ENCODE measurements at regions not wholly inside any gene's neighbourhood (a gene's known extent, or its start where the extent isn't known, plus 50 kb on each side); places are given as distances from the start of the nearest gene placed in this dataset.

- ATAC-seq, result no peak
- H4K20me1 ChIP-seq (replicated peaks; ENCODE audit: control insufficient read depth, insufficient read depth, low read length), result no peaks in the 10 kb centered on the region
- H3K4me1 ChIP-seq (replicated peaks in 1 of 2; ENCODE audit: control insufficient read depth in 2 of 2, insufficient read depth in 2 of 2, low read length in 2 of 2), result no peaks in the 10 kb centered on the region
- H3K9me1 ChIP-seq (ENCODE audit: control insufficient read depth, insufficient read depth, low read length), result no peaks in the 10 kb centered on the region
- H3K27ac ChIP-seq (ENCODE audit: extremely low read depth, low read depth, low read length), result no peak overlapping the region
- in situ Hi-C loops (cut with MboI) (no loop called here), intact Hi-C loops (cut with micrococcal nuclease) (no loop called here)
- H3K4me2 ChIP-seq (ENCODE audit: insufficient read depth, low read length), result no peak overlapping the region
- no peaks in the 10 kb centered on the region for H3K27me3 ChIP-seq (ENCODE audit: control insufficient read depth in 2 of 2, insufficient read depth in 2 of 2, low read length in 2 of 2)
- FAIRE-seq, result no peak
- H2AFZ ChIP-seq (ENCODE audit: low read depth, low read length), result no peak overlapping the region
- H3K4me3 ChIP-seq, result no peak overlapping the region
- H3K79me2 ChIP-seq (ENCODE audit: control insufficient read depth, insufficient read depth, low read length), result no peaks in the 10 kb centered on the region
- WGBS (ENCODE audit: insufficient coverage, low coverage, missing lambda C conversion rate), result 0% methylated on average over 2 of the region's 2 CpGs
- ChIA-PET CTCF (ENCODE audit: low intra/inter-chr PET ratio) (no interaction called here), POLR2A (interaction anchor here (0.6 kb wide), 1 partner anchor 22 kb away, joined by 3 read pairs; no protein-coding TSS in a partner anchor)
- BruUV-seq (replicated peaks), result no TSS peak
- no peaks in the 10 kb centered on the region for H3K36me3 ChIP-seq (ENCODE audit: control insufficient read depth, insufficient read depth, low read length)
- no peaks in the 10 kb centered on the region for H3K9me3 ChIP-seq (replicated peaks; ENCODE audit: control insufficient read depth, insufficient read depth, low read depth, low read length)
- TF ChIP-seq RFX1 (IDR thresholded peaks at IDR 0.05) (no peak), L3MBTL2 (IDR thresholded peaks at IDR 0.05) (no peak)
- DNase-seq (ENCODE audit: extremely low read depth in 1 of 4, low spot score in 3 of 4), result no peak
- no peak overlapping the region for H3K9ac ChIP-seq (ENCODE audit: insufficient read depth in 1 of 2, low read depth in 2 of 2, low read length in 2 of 2)
Observed at GRCh38 chr13:22271903-22272302, 601.0 kb downstream of the FGF9 start.

DNA sequence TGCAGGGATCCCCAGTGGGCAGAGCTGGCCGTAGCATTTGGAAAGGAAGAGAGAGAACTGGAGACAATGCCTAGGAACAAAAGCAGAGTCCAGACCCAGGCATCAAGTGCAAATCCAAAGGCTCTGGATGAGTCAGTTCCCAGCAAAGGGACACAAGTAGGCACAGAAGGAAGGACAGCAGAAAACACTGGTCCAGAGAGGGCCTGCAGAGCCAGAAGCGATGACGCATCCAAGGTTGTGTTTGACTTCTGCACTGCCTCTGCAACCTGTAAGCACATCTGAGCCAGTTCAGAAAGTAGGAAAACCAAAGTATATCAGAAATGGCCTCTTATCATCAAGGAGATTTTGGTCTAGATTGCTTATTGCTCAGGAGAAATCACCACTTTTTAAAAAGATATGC is 604.5 kb downstream of the FGF9 start:
- intact Hi-C loops (cut with micrococcal nuclease) (no loop called here), in situ Hi-C loops (cut with MboI) (no loop called here)
- POLR2A ChIA-PET, result no interaction called here
- Histone ChIP-seq H3K9me3 (replicated peaks; ENCODE audit: control insufficient read depth, insufficient read depth, low read depth, low read length) (no peaks in the 10 kb centered on the region), H3K9ac (ENCODE audit: insufficient read depth in 1 of 2, low read depth in 2 of 2, low read length in 2 of 2) (no peak overlapping the region), H3K27me3 (ENCODE audit: control insufficient read depth in 2 of 2, insufficient read depth in 2 of 2, low read length in 2 of 2) (no peaks in the 10 kb centered on the region), H4K20me1 (replicated peaks; ENCODE audit: control insufficient read depth, insufficient read depth, low read length) (no peaks in the 10 kb centered on the region), H3K4me1 (replicated peaks in 1 of 2; ENCODE audit: control insufficient read depth in 2 of 2, insufficient read depth in 2 of 2, low read length in 2 of 2) (no peaks in the 10 kb centered on the region), H3K4me2 (ENCODE audit: insufficient read depth, low read length) (no peak overlapping the region), H3K36me3 (ENCODE audit: control insufficient read depth, insufficient read depth, low read length) (no peaks in the 10 kb centered on the region), H3K9me1 (ENCODE audit: control insufficient read depth, insufficient read depth, low read length) (no peaks in the 10 kb centered on the region), H3K27ac (ENCODE audit: extremely low read depth, low read depth, low read length) (no peak overlapping the region), H2AFZ (ENCODE audit: low read depth, low read length) (no peak overlapping the region), H3K79me2 (ENCODE audit: control insufficient read depth, insufficient read depth, low read length) (no peaks in the 10 kb centered on the region), H3K4me3 (no peak overlapping the region)
- CTCF ChIA-PET (ENCODE audit: low intra/inter-chr PET ratio), result no interaction called here
- no TSS peak for BruUV-seq (replicated peaks)
- FAIRE-seq (no peak), DNase-seq (ENCODE audit: extremely low read depth in 1 of 4, low spot score in 3 of 4) (no peak), ATAC-seq (no peak)
- WGBS (ENCODE audit: insufficient coverage, low coverage, missing lambda C conversion rate), result 0% methylated on average over 3 of the region's 3 CpGs
- TF ChIP-seq NKRF (IDR thresholded peaks at IDR 0.05; ENCODE audit: borderline replicate concordance), result no peak
- no peak for TF ChIP-seq BRD4 (IDR thresholded peaks at IDR 0.05)
- TF ChIP-seq TBP (optimal IDR thresholded peaks at IDR 0.05; ENCODE audit: low read depth, low read length), result no peak
- no peak for TF ChIP-seq YBX1 (IDR thresholded peaks at IDR 0.05)
- TF ChIP-seq NR2C2 (CRISPR knock-in tag; IDR thresholded peaks at IDR 0.05), result no peak
- TF ChIP-seq NR2C2 (tag; IDR thresholded peaks at IDR 0.05), result no peak
- no peak for TF ChIP-seq PATZ1 (CRISPR knock-in tag; IDR thresholded peaks at IDR 0.05; ENCODE audit: borderline replicate concordance)
